SK-N-SH (cell line): ENCODE measurements at regions not wholly inside any gene's neighbourhood (a gene's known extent, or its start where the extent isn't known, plus 50 kb on each side); places are given as distances from the start of the nearest gene placed in this dataset.

Source experiments
- CTCF ChIA-PET: fragments of 300-600, 350-600 bp; formaldehyde crosslinking; extraction: SDS; loops from one replicate; lab custom pipeline; 2021; lab: Yijun Ruan, JAX
- POLR2A ChIA-PET: fragments of 350-600 bp; sonication (Branson Sonifier 250); formaldehyde crosslinking; extraction: SDS; loops from one replicate; lab custom pipeline; 2020; ENCODE audit warnings: antibody characterized with exemption, inconsistent platforms; lab: Yijun Ruan, JAX
- DNase-seq: peaks from one replicate; pipeline ENCODE4 v3.0.0; 2012
- H2AFZ ChIP-seq: fragments of 200-600 bp; sonication (generic); 2 replicates; pipeline ENCODE4 v1.8.1; 2016; ENCODE audit warnings: antibody characterized with exemption, mild to moderate bottlenecking, low read depth
- H3F3A ChIP-seq: fragments of 200-600 bp; sonication (generic); replicated peaks from 2 replicates; pipeline ENCODE3; 2016; ENCODE audit warnings: antibody characterized with exemption, mild to moderate bottlenecking; ENCODE audit not compliant: insufficient read depth
- H3K27ac ChIP-seq, 2 experiments: fragments of 200-500 bp in 1 of 2; fragments of 200-600 bp in 1 of 2; sonication (Bioruptor generic) in 1 of 2; sonication (generic), shearing (Covaris generic) in 1 of 2; 2 replicates each; pipeline versions ENCODE4 v1.5.1 to v1.6.1; 2014 to 2016; ENCODE audit warnings: low read depth in 2 of 2, inconsistent platforms in 1 of 2, low read length in 1 of 2, mild to moderate bottlenecking in 1 of 2, mixed read lengths in 1 of 2
- H3K27me3 ChIP-seq: fragments of 200-600 bp; sonication (generic), shearing (Covaris generic); 2 replicates; pipeline ENCODE4 v1.6.1; 2016; ENCODE audit warnings: mixed run types; ENCODE audit not compliant: insufficient read depth
- H3K36me3 ChIP-seq, 2 experiments: fragments of 200-500 bp in 1 of 2; fragments of 200-600 bp in 1 of 2; sonication (Bioruptor generic) in 1 of 2; sonication (generic) in 1 of 2; replicated peaks in 1 of 2; 2 replicates each; pipeline versions ENCODE3 to v1.5.1; 2014 to 2016; ENCODE audit warnings: low read length in 1 of 2, mild to moderate bottlenecking in 1 of 2; ENCODE audit not compliant: insufficient read depth in 2 of 2, control insufficient read depth in 1 of 2
- H3K4me1 ChIP-seq, 2 experiments: fragments of 200-500 bp in 1 of 2; fragments of 200-600 bp in 1 of 2; sonication (Bioruptor generic) in 1 of 2; sonication (generic), shearing (Covaris generic) in 1 of 2; 2 replicates each; pipeline versions ENCODE4 v1.5.1 to v1.6.1; 2014 to 2016; ENCODE audit warnings: low read depth in 1 of 2, low read length in 1 of 2, mixed run types in 1 of 2; ENCODE audit not compliant: insufficient read depth in 2 of 2, control insufficient read depth in 1 of 2
- H3K4me2 ChIP-seq: fragments of 200-600 bp; sonication (generic), shearing (Covaris generic); 2 replicates; pipeline ENCODE4 v1.6.1; 2017; ENCODE audit warnings: mixed run types
- H3K4me3 ChIP-seq, 2 experiments: fragments of 200-500 bp in 1 of 2; fragments of 200-600 bp in 1 of 2; sonication (Bioruptor generic) in 1 of 2; sonication (generic), shearing (Covaris generic) in 1 of 2; 2 replicates each; pipeline versions ENCODE4 v1.5.1 to v1.8.1; 2014 to 2016; ENCODE audit warnings: low read depth in 2 of 2, inconsistent platforms in 1 of 2, low read length in 1 of 2, mild to moderate bottlenecking in 1 of 2, mixed read lengths in 1 of 2, moderate library complexity in 1 of 2
- H3K79me2 ChIP-seq: fragments of 200-600 bp; sonication (generic); 2 replicates; pipeline ENCODE4 v1.8.1; 2017; ENCODE audit warnings: mild to moderate bottlenecking; ENCODE audit not compliant: insufficient read depth
- H3K9ac ChIP-seq: fragments of 200-600 bp; sonication (generic); 2 replicates; pipeline ENCODE4 v1.6.1; 2017; ENCODE audit warnings: mixed run types
- H3K9me2 ChIP-seq: fragments of 200-600 bp; sonication (generic); 2 replicates; pipeline ENCODE4 v1.6.1; 2017; ENCODE audit warnings: mixed run types
- H3K9me3 ChIP-seq: fragments of 200-600 bp; sonication (generic); 2 replicates; pipeline ENCODE4 v1.6.1; 2017; ENCODE audit warnings: mixed run types, mild to moderate bottlenecking, moderate library complexity
- H4K20me1 ChIP-seq: fragments of 200-600 bp; sonication (generic); 2 replicates; pipeline ENCODE4 v1.6.1; 2017; ENCODE audit warnings: mild to moderate bottlenecking, mixed run types; ENCODE audit not compliant: insufficient read depth
- CHD2 ChIP-seq: fragments of 150-350 bp; IDR thresholded peaks from 2 replicates; pipeline ENCODE4 v1.6.1; 2018; ENCODE audit warnings: low read length; ENCODE audit not compliant: partially characterized antibody
- EZH2phosphoT487 ChIP-seq: fragments of 200-600 bp; sonication (generic); IDR thresholded peaks from 2 replicates; pipeline ENCODE4 v1.6.1; 2017; ENCODE audit warnings: low read depth, mixed run types, mild to moderate bottlenecking, antibody characterized with exemption, moderate library complexity, borderline replicate concordance
- FOSL2 ChIP-seq: IDR thresholded peaks from 2 replicates; pipeline ENCODE4 v1.4.0; 2012; ENCODE audit warnings: low read depth, mild to moderate bottlenecking, moderate library complexity, borderline replicate concordance
- JUND ChIP-seq: IDR thresholded peaks from 2 replicates; pipeline ENCODE4 v1.4.0; 2012
- MEF2A ChIP-seq: IDR thresholded peaks from 2 replicates; pipeline ENCODE4 v1.4.0; 2012; ENCODE audit warnings: low read depth, borderline replicate concordance
- WGBS: methylation state at CpG from one replicate; pipeline ENCODE4 v1.1.6; 2017; ENCODE audit warnings: low lambda C conversion rate; 5-methylcytosine and 5-hydroxymethylcytosine counted together
- TF ChIP-seq, protein P1 (sequence below): IDR thresholded peaks from 2 replicates; pipeline ENCODE4 v1.4.0; 2012; ENCODE audit warnings: low read depth, borderline replicate concordance
- TF ChIP-seq, protein P2 (sequence below): IDR thresholded peaks from 2 replicates; pipeline ENCODE4 v1.4.0; 2012; ENCODE audit warnings: low read depth, borderline replicate concordance

DNA sequence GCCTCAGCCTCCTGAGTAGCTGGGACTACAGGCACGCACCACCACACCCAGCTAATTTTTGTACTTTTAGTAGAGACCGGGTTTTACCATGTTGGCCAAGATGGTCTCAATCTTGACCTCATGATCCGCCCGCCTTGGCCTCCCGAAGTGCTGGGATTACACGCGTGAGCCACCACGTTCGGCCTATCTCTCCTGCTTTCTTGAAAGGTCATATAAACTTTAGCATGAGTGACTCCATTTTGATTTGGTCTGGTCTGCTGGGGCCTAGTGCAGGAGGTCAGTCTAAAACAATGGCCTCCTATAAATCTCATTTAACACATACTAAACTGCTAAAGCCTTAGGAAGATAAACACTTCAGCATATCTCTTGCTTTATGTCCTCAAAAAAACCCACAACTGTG, 50.6 kb upstream of the GLDC start (continued):
- no peak for TF ChIP-seq MEF2A
- TF ChIP-seq EZH2phosphoT487, result no peak
- TF ChIP-seq, protein P1, sequence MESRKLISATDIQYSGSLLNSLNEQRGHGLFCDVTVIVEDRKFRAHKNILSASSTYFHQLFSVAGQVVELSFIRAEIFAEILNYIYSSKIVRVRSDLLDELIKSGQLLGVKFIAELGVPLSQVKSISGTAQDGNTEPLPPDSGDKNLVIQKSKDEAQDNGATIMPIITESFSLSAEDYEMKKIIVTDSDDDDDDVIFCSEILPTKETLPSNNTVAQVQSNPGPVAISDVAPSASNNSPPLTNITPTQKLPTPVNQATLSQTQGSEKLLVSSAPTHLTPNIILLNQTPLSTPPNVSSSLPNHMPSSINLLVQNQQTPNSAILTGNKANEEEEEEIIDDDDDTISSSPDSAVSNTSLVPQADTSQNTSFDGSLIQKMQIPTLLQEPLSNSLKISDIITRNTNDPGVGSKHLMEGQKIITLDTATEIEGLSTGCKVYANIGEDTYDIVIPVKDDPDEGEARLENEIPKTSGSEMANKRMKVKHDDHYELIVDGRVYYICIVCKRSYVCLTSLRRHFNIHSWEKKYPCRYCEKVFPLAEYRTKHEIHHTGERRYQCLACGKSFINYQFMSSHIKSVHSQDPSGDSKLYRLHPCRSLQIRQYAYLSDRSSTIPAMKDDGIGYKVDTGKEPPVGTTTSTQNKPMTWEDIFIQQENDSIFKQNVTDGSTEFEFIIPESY, result no peak
- TF ChIP-seq, protein P2, sequence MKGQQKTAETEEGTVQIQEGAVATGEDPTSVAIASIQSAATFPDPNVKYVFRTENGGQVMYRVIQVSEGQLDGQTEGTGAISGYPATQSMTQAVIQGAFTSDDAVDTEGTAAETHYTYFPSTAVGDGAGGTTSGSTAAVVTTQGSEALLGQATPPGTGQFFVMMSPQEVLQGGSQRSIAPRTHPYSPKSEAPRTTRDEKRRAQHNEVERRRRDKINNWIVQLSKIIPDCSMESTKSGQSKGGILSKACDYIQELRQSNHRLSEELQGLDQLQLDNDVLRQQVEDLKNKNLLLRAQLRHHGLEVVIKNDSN, result no peak

DNA sequence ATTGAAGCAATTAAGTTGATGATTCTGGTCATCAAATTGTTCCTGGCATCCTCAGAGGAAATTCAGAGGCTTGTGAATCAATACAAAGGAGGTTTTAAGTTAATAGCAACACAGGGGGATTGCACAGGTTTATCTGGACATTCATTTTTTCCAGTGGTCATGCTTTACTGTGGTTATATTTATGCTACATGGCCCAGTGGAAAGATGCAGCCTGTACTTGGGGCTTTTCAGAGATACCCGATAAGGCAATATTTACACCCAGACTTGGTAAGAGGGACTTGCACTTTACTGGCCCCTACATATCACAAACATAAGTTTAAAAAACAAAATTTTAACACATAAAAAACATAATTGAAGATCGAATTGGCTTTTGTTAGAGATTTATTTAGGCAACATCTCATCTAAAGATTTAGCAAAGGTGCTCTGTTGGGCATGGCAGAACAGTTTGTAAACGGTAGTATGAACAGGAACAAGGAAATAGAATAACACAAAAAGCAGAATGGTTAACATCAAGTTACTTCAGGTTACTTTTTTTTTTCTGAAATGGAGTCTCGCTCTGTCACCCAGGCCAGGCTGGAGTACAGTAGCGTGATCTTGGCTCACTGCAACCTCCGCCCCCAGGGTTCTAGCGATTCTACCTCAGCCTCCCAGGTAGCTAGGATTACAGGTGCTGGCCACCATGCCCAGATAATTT, 49.7 kb upstream of the GLDC start:
- ChIA-PET POLR2A (no interaction called here), CTCF (no interaction called here)
- no peaks in the 10 kb centered on the region for H3K27me3 ChIP-seq
- H3K9me2 ChIP-seq, result no peaks in the 10 kb centered on the region
- no peaks in the 10 kb centered on the region for H3K36me3 ChIP-seq
- H3K79me2 ChIP-seq, result no peaks in the 10 kb centered on the region
- WGBS, result 85% methylated on average over 7 of the region's 7 CpGs
- H2AFZ ChIP-seq, result no peak overlapping the region
- no peaks in the 10 kb centered on the region for H3K4me1 ChIP-seq
- no peaks in the 10 kb centered on the region for H4K20me1 ChIP-seq
- H3F3A ChIP-seq, result no peaks in the 10 kb centered on the region
- no peak for DNase-seq
- TF ChIP-seq JUND, result no peak
- no peak for TF ChIP-seq CHD2
- TF ChIP-seq FOSL2, result no peak
- TF ChIP-seq, protein P2, result no peak
- H3K4me2 ChIP-seq, result no peak overlapping the region
- H3K4me3 ChIP-seq, result no peak overlapping the region
- H3K9me3 ChIP-seq, result no peaks in the 10 kb centered on the region
- H3K27ac ChIP-seq, result no peak overlapping the region
- no peak overlapping the region for H3K9ac ChIP-seq
